ENCODE measurements at regions not wholly inside any gene's neighbourhood (a gene's known extent, or its start where the extent isn't known, plus 50 kb on each side); places are given as distances from the start of the nearest gene placed in this dataset.

DNA sequence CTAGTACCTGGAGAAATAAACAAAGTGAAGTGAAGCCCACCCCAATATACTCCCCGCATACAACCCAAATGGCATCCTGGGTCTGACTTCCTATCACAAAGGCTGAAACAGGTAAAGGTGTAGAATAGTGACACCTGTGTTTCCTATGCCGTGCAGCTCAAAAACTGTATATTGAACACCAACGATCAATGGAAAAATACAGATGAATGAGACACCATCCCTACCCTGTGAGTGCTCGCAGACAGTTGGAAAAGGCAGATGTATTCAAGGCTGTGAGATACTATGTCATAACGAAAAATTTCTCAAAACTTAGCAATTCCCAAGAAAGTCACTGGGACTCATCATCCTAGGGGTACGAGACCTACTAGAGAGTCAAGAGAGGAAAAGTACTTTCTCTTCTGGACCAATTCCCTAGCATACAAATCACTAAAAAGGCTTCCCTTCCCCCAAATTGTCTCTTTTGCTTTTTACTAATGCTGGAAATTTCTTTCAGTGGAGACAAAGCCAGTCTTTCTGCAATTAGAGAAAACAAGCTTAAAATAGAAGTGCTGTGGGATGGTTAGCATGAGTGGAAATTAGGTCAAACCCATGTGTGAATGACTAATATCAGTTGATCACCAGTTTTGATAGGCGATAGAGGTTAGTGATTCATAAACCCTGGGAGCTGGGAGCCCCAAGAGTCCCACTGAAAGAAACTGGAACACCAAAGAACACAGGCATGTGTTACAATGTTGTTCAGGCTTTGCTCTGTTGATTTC is 249.7 kb downstream of the SPTSSA start:
- H3K79me2 ChIP-seq (ENCODE audit: control insufficient read depth, insufficient read depth, low read length), result no peaks in the 10 kb centered on the region
- ATAC-seq (ENCODE audit: low read depth) (no peak), DNase-seq (no peak)
- ChIA-PET POLR2A (no interaction called here), CTCF (no interaction called here)
- H3K27me3 ChIP-seq (replicated peaks in 1 of 4; ENCODE audit: control extremely low read depth in 1 of 4, control insufficient read depth in 3 of 4, insufficient read depth in 4 of 4, low read length in 3 of 4), result no peaks in the 10 kb centered on the region
- H3K4me2 ChIP-seq (replicated peaks; ENCODE audit: low read depth, low read length, poor library complexity, severe bottlenecking), result no peak overlapping the region
- H3K4me3 ChIP-seq (ENCODE audit: control extremely low read depth in 1 of 5, extremely low read depth in 1 of 5, insufficient read depth in 1 of 5, low read depth in 2 of 5, low read length in 4 of 5), result no peak overlapping the region
- Mint-ChIP-seq H3K4me1 (no peaks in the 10 kb centered on the region), H3K9me3 (ENCODE audit: insufficient read depth) (no peaks in the 10 kb centered on the region), H3K27me3 (no peaks in the 10 kb centered on the region), H3K27ac (no peak overlapping the region), H3K4me3 (no peak overlapping the region)
- TF ChIP-seq EZH2 (IDR thresholded peaks at IDR 0.05; ENCODE audit: borderline replicate concordance, insufficient read depth, low read depth, low read length, poor library complexity, severe bottlenecking), result no peak
- TF ChIP-seq, protein P1, sequence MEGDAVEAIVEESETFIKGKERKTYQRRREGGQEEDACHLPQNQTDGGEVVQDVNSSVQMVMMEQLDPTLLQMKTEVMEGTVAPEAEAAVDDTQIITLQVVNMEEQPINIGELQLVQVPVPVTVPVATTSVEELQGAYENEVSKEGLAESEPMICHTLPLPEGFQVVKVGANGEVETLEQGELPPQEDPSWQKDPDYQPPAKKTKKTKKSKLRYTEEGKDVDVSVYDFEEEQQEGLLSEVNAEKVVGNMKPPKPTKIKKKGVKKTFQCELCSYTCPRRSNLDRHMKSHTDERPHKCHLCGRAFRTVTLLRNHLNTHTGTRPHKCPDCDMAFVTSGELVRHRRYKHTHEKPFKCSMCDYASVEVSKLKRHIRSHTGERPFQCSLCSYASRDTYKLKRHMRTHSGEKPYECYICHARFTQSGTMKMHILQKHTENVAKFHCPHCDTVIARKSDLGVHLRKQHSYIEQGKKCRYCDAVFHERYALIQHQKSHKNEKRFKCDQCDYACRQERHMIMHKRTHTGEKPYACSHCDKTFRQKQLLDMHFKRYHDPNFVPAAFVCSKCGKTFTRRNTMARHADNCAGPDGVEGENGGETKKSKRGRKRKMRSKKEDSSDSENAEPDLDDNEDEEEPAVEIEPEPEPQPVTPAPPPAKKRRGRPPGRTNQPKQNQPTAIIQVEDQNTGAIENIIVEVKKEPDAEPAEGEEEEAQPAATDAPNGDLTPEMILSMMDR (IDR thresholded peaks at IDR 0.05), result no peak
- H3K9ac ChIP-seq (ENCODE audit: low read length), result no peak overlapping the region
- no peaks in the 10 kb centered on the region for H3K36me3 ChIP-seq (replicated peaks in 1 of 2; ENCODE audit: control extremely low read depth in 1 of 2, control insufficient read depth in 1 of 2, extremely low read depth in 1 of 2, insufficient read depth in 2 of 2, low read length in 1 of 2)
- intact Hi-C loops (cut with micrococcal nuclease), result no loop called here
- H3K9me3 ChIP-seq (ENCODE audit: control extremely low read depth in 1 of 3, control insufficient read depth in 2 of 3, insufficient read depth in 1 of 3, low read length in 2 of 3), result no peaks in the 10 kb centered on the region
- no peak overlapping the region for H2AFZ ChIP-seq (ENCODE audit: insufficient read depth, low read depth, low read length, poor library complexity, severe bottlenecking)
- H4K20me1 ChIP-seq (ENCODE audit: control insufficient read depth, insufficient read depth, low read length, poor library complexity, severe bottlenecking), result no peaks in the 10 kb centered on the region
- H3K4me1 ChIP-seq (ENCODE audit: control insufficient read depth in 2 of 2, insufficient read depth in 2 of 2, low read length in 2 of 2), result no peaks in the 10 kb centered on the region
- WGBS (ENCODE audit: insufficient coverage), result 73% methylated on average over 1 of the region's 7 CpGs
- H3K27ac ChIP-seq (ENCODE audit: low read length in 2 of 2), result no peak overlapping the region

DNA sequence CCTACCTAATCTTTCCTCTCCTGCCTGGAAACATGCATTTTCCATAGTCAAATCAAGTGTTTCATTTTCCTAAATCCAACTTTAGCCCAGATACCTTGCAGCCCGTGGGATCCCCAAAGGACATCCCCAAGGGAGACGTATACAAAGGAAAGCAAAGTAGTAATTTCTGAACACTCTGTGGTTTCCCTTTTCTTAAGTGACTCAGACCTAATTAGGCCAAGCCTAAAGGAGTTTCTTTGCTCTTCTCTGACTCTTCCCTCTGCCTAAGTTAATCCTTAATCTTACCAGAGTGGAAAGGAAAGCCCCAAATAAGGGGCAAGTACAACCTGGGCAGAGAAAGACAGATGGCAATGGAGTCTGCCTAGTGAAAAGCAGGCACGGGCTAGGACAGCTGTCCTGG is 250.3 kb downstream of the SPTSSA start:
- no peaks in the 10 kb centered on the region for H3K27me3 Mint-ChIP-seq
- no peak overlapping the region for H3K27ac Mint-ChIP-seq
- 46% methylated on average over 2 of the region's 3 CpGs for WGBS (ENCODE audit: insufficient coverage)
- no peaks in the 10 kb centered on the region for H3K79me2 ChIP-seq (ENCODE audit: control insufficient read depth, insufficient read depth, low read length)
- no peak overlapping the region for H3K4me2 ChIP-seq (replicated peaks; ENCODE audit: low read depth, low read length, poor library complexity, severe bottlenecking)
- no peak overlapping the region for H3K27ac ChIP-seq (ENCODE audit: low read length in 2 of 2)
- CTCF ChIA-PET, result no interaction called here
- intact Hi-C loops (cut with micrococcal nuclease), result no loop called here
- no peaks in the 10 kb centered on the region for H3K4me1 Mint-ChIP-seq
- no peaks in the 10 kb centered on the region for H3K27me3 ChIP-seq (replicated peaks in 1 of 4; ENCODE audit: control extremely low read depth in 1 of 4, control insufficient read depth in 3 of 4, insufficient read depth in 4 of 4, low read length in 3 of 4)
- no peaks in the 10 kb centered on the region for H3K36me3 ChIP-seq (replicated peaks in 1 of 2; ENCODE audit: control extremely low read depth in 1 of 2, control insufficient read depth in 1 of 2, extremely low read depth in 1 of 2, insufficient read depth in 2 of 2, low read length in 1 of 2)
- POLR2A ChIA-PET, result no interaction called here
- H2AFZ ChIP-seq (ENCODE audit: insufficient read depth, low read depth, low read length, poor library complexity, severe bottlenecking), result no peak overlapping the region
- H4K20me1 ChIP-seq (ENCODE audit: control insufficient read depth, insufficient read depth, low read length, poor library complexity, severe bottlenecking), result no peaks in the 10 kb centered on the region
- H3K4me3 ChIP-seq (ENCODE audit: control extremely low read depth in 1 of 5, extremely low read depth in 1 of 5, insufficient read depth in 1 of 5, low read depth in 2 of 5, low read length in 4 of 5), result no peak overlapping the region
- H3K4me1 ChIP-seq (ENCODE audit: control insufficient read depth in 2 of 2, insufficient read depth in 2 of 2, low read length in 2 of 2), result no peaks in the 10 kb centered on the region
- DNase-seq, result no peak
- H3K9me3 ChIP-seq (ENCODE audit: control extremely low read depth in 1 of 3, control insufficient read depth in 2 of 3, insufficient read depth in 1 of 3, low read length in 2 of 3), result no peaks in the 10 kb centered on the region
- H3K9me3 Mint-ChIP-seq (ENCODE audit: insufficient read depth), result no peaks in the 10 kb centered on the region
- TF ChIP-seq, protein P1 (IDR thresholded peaks at IDR 0.05), result no peak
- no peak for TF ChIP-seq EZH2 (IDR thresholded peaks at IDR 0.05; ENCODE audit: borderline replicate concordance, insufficient read depth, low read depth, low read length, poor library complexity, severe bottlenecking)
- H3K4me3 Mint-ChIP-seq, result no peak overlapping the region
- no peak for ATAC-seq (ENCODE audit: low read depth)
- H3K9ac ChIP-seq (ENCODE audit: low read length), result no peak overlapping the region
